OCI-LY7 (cell line): ENCODE measurements at regions not wholly inside any gene's neighbourhood (a gene's known extent, or its start where the extent isn't known, plus 50 kb on each side); places are given as distances from the start of the nearest gene placed in this dataset.
"Not testable (repeated sequence)": the region's sequence is repeated elsewhere in the genome, so short reads cannot be mapped to it uniquely, and the experiment has no call there.

Experiments used
- BruUV-seq: library from RNA; stranded (reverse); fragments of 400-500 nt; replicated peaks from 2 replicates; lab custom pipeline; 2021; lab: Mats Ljungman, UMichigan
- CTCF ChIA-PET: fragments of 300-600 bp; sonication (Branson Sonifier 250); formaldehyde crosslinking; loops from one replicate; lab custom pipeline; 2022; ENCODE audit warnings: antibody characterized with exemption; ENCODE audit not compliant: unreplicated experiment; lab: Charles Lee
- POLR2A ChIA-PET: fragments of 300-600 bp; sonication (Branson Sonifier 250); formaldehyde crosslinking; loops from one replicate; lab custom pipeline; 2022; ENCODE audit warnings: antibody characterized with exemption; lab: Charles Lee
- DNase-seq: peaks from one replicate; pipeline ENCODE4 v3.0.0-alpha.2; 2015; ENCODE audit warnings: low spot score
- H2AFZ ChIP-seq: fragments of 200-600 bp; sonication (generic), shearing (Covaris generic); 2 replicates; pipeline ENCODE4 v1.6.1; 2014; ENCODE audit warnings: mild to moderate bottlenecking, antibody characterized with exemption, low read length, moderate library complexity
- H3K27ac ChIP-seq: fragments of 200-600 bp; sonication (generic); 2 replicates; pipeline ENCODE4 v1.5.1; 2014; ENCODE audit warnings: mixed run types, low read depth, mild to moderate bottlenecking, moderate library complexity, low read length, inconsistent platforms; ENCODE audit not compliant: poor library complexity, severe bottlenecking
- H3K36me3 ChIP-seq: fragments of 200-600 bp; sonication (generic); 2 replicates; pipeline ENCODE4 v1.6.1; 2014; ENCODE audit warnings: mild to moderate bottlenecking, antibody characterized with exemption, low read length, moderate library complexity, mixed read lengths; ENCODE audit not compliant: insufficient read depth
- H3K4me1 ChIP-seq: fragments of 200-600 bp; sonication (generic); 2 replicates; pipeline ENCODE4 v1.5.1; 2014; ENCODE audit warnings: mild to moderate bottlenecking, low read length; ENCODE audit not compliant: insufficient read depth, poor library complexity, severe bottlenecking
- H3K4me2 ChIP-seq: fragments of 200-600 bp; sonication (generic); 2 replicates; pipeline ENCODE4 v1.6.1; 2014; ENCODE audit warnings: mild to moderate bottlenecking, low read length
- H3K4me3 ChIP-seq: fragments of 200-600 bp; sonication (generic); 2 replicates; pipeline ENCODE4 v1.5.1; 2014; ENCODE audit warnings: mild to moderate bottlenecking, low read depth, low read length; ENCODE audit not compliant: poor library complexity, severe bottlenecking
- H3K79me2 ChIP-seq: fragments of 200-600 bp; sonication (generic); 2 replicates; pipeline ENCODE4 v1.6.1; 2016; ENCODE audit warnings: low read depth, mild to moderate bottlenecking, low read length, moderate library complexity, mixed read lengths; ENCODE audit not compliant: insufficient read depth
- H3K9me2 ChIP-seq: fragments of 200-600 bp; sonication (generic); 2 replicates; pipeline ENCODE4 v1.6.1; 2016; ENCODE audit warnings: mild to moderate bottlenecking, low read length, mixed read lengths; ENCODE audit not compliant: insufficient read depth
- H3K9me3 ChIP-seq: fragments of 200-600 bp; sonication (generic); 2 replicates; pipeline ENCODE4 v1.6.1; 2014; ENCODE audit warnings: mild to moderate bottlenecking, mixed run types, low read length, mixed read lengths
- H4K20me1 ChIP-seq: fragments of 200-600 bp; sonication (generic); 2 replicates; pipeline ENCODE4 v1.6.1; 2014; ENCODE audit warnings: mild to moderate bottlenecking, antibody characterized with exemption, low read length, moderate library complexity, mixed read lengths; ENCODE audit not compliant: insufficient read depth
- EZH2phosphoT487 ChIP-seq: fragments of 200-600 bp; sonication (generic); IDR thresholded peaks from 2 replicates; pipeline ENCODE4 v1.6.1; 2018; ENCODE audit warnings: low read depth, borderline replicate concordance, mild to moderate bottlenecking, mixed run types, antibody characterized with exemption, low read length, moderate library complexity, mixed read lengths
- intact Hi-C: fragments of 100-400 bp; cut with micrococcal nuclease; formaldehyde crosslinking; loops from one replicate; pipeline ENCODE4 v1.10.0; 2022; ENCODE audit not compliant: unreplicated experiment
- TF ChIP-seq, protein P1 (sequence below): fragments of 200-600 bp; sonication (generic); conservative IDR thresholded peaks from 2 replicates; pipeline ENCODE4 v1.5.1; 2014; ENCODE audit warnings: mild to moderate bottlenecking, antibody characterized with exemption, low read length, moderate library complexity, mixed read lengths

DNA sequence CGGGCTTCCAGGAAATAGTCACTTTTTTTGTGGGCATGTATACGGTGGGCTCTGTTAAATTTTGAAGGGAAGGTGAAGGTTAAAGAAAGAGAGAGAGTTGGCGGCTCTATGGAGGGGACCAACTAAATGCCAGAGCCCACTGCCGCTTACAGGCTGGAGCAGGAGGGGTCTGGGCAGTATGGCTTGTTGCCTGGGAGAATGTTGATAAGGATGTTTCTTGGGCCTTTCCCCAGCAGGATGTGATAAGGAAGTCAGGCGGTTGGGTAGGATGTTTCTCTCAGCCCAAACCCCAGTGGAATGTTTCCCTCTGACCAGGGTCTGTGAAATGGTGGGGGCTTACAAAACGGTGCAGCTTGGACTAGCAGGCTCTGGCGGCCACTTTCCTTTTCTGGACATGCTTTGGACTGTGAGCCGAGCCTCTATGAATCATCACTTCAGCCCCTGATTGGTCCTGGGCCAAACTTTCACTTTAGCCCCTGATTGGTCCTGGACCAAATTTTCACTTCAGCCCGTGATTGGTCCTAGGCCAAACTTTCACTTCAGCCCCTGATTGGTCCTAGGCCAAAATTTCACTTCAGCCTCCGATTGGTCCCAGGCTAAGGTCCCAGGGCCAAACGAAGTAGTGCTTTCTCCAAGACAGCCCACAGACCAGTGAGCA is 630.7 kb downstream of the KCNJ18 start:
- H3K4me2 ChIP-seq, H3K27ac ChIP-seq, H3K36me3 ChIP-seq, BruUV-seq, H3K4me1 ChIP-seq, H3K79me2 ChIP-seq, H2AFZ ChIP-seq, H3K4me3 ChIP-seq, H3K9me2 ChIP-seq, H3K9me3 ChIP-seq, H4K20me1 ChIP-seq, POLR2A ChIA-PET, DNase-seq, CTCF ChIA-PET, intact Hi-C loops: not testable (repeated sequence)

DNA sequence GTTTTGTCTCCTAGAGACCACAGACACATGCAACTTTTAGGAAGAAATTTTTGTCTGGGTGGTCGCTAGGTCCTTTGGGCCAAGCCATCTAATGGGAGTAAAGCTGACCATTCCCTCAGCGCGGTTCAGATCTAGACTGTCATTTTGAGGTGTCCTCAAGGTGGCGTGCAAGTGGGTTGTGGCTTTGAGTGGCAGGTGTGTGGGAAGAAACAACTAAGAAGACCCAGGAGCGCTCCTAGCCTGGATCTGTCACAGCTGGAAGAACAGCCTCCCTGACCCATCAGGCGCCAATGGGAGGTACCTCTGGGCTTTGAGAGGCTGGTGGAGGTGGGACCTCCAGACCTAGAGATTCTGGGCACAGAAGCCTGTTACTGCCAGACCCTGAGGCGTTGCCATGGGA is 645.1 kb downstream of the KCNJ18 start:
- Histone ChIP-seq H3K4me2 (no peak overlapping the region), H3K27ac (no peak overlapping the region), H3K4me1 (no peaks in the 10 kb centered on the region), H4K20me1 (no peaks in the 10 kb centered on the region), H3K4me3 (no peak overlapping the region), H3K9me2 (no peaks in the 10 kb centered on the region), H3K79me2 (no peaks in the 10 kb centered on the region), H2AFZ (no peak overlapping the region), H3K9me3 (no peaks in the 10 kb centered on the region), H3K36me3 (no peaks in the 10 kb centered on the region)
- no TSS peak for BruUV-seq
- no peak for DNase-seq
- ChIA-PET POLR2A (no interaction called here), CTCF (no interaction called here)
- no peak for TF ChIP-seq EZH2phosphoT487
- TF ChIP-seq, protein P1, sequence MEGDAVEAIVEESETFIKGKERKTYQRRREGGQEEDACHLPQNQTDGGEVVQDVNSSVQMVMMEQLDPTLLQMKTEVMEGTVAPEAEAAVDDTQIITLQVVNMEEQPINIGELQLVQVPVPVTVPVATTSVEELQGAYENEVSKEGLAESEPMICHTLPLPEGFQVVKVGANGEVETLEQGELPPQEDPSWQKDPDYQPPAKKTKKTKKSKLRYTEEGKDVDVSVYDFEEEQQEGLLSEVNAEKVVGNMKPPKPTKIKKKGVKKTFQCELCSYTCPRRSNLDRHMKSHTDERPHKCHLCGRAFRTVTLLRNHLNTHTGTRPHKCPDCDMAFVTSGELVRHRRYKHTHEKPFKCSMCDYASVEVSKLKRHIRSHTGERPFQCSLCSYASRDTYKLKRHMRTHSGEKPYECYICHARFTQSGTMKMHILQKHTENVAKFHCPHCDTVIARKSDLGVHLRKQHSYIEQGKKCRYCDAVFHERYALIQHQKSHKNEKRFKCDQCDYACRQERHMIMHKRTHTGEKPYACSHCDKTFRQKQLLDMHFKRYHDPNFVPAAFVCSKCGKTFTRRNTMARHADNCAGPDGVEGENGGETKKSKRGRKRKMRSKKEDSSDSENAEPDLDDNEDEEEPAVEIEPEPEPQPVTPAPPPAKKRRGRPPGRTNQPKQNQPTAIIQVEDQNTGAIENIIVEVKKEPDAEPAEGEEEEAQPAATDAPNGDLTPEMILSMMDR: no peak
- intact Hi-C loops: no loop called here

DNA sequence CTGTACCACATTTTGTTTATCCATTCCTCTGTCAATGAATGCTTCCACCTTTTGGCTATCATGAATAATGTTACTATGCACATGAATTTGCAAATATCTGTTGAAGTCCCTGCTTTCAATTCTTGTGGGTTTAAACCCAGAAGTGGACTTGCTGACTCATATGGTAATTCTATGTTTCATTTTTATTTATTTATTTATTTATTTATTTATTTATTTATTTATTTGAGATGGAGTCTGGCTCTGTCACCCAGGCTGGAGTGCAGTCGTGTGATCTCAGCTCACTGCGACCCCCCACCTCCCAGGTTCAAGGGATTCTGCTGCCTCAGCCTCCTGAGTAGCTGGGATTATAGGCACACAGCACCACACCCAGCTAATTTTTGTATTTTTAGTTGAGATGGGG is 664.3 kb downstream of the KCNJ18 start:
- not testable (repeated sequence) for H3K9me2 ChIP-seq, H2AFZ ChIP-seq

DNA sequence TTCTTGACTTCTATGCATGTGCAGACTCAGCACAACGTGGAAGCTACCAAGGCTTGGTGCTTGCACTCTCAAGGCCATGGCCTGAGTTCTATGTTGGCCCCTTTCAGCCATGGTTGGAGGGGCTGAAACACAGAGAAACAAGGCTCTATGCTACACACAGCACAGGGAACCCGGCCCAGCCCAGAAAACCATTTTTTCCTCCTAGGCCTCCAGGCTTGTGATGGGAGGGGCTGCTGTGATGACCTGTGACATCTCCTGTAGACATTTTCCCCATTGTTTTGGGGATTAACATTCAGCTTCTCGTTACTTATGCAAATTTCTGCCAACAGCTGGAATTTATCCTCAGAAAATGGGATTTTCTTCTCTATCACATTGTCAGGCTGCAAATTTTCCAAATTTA is 678.7 kb downstream of the KCNJ18 start:
- H3K36me3 ChIP-seq, H3K4me3 ChIP-seq, H3K27ac ChIP-seq, BruUV-seq, H3K9me2 ChIP-seq, intact Hi-C loops, CTCF ChIA-PET, H3K4me2 ChIP-seq, H3K9me3 ChIP-seq, POLR2A ChIA-PET, H3K4me1 ChIP-seq, H3K79me2 ChIP-seq, H4K20me1 ChIP-seq, DNase-seq, H2AFZ ChIP-seq: not testable (repeated sequence)

More for the DNA sequence above, 664.3 kb downstream of the KCNJ18 start:
- H3K4me3 ChIP-seq, intact Hi-C loops, H4K20me1 ChIP-seq, H3K79me2 ChIP-seq, H3K36me3 ChIP-seq, H3K27ac ChIP-seq, H3K4me2 ChIP-seq, DNase-seq, H3K4me1 ChIP-seq, BruUV-seq, H3K9me3 ChIP-seq, CTCF ChIA-PET: not testable (repeated sequence)
- POLR2A ChIA-PET: interaction anchor here (0.6 kb wide), 1 partner anchor 13 kb away, joined by 6 read pairs; no protein-coding TSS in a partner anchor
